ENCODE measurements at regions not wholly inside any gene's neighbourhood (a gene's known extent, or its start where the extent isn't known, plus 50 kb on each side); places are given as distances from the start of the nearest gene placed in this dataset.

DNA sequence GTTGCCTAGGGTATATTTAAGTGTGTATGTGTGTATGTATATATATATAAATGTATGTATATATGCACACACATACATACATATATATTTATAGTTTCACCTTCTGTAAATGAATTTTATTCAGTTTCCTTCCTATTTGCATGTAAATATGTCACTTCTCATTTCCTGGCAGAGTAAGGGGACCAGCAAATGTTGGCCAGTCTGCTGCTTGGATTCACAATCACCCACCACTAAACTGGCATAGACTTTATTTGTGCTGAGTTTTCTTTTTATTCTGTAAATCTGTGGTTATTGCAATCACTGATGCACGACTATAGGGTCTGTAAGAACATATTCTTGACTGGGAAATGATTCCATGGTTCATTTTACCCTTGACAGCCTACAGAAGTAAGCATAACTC is 640.4 kb upstream of the FAM98A start:
- TF ChIP-seq TCF7 (IDR thresholded peaks at IDR 0.05; ENCODE audit: borderline replicate concordance) (no peak), ZNF207 (IDR thresholded peaks at IDR 0.05; ENCODE audit: borderline replicate concordance) (no peak), BHLHE40 (IDR thresholded peaks at IDR 0.05; ENCODE audit: borderline replicate concordance in 1 of 2, low read depth in 2 of 2, low read length in 1 of 2) (no peak), POLR2A (IDR thresholded peaks at IDR 0.05; ENCODE audit: low read depth, low read length) (no peak), POLR2AphosphoS5 (IDR thresholded peaks at IDR 0.05; ENCODE audit: low read length) (no peak), SP1 (IDR thresholded peaks at IDR 0.05; ENCODE audit: low read depth, low read length) (no peak), EZH2 (IDR thresholded peaks at IDR 0.05; ENCODE audit: borderline replicate concordance, control insufficient read depth, low read depth, low read length) (no peak), MTA3 (IDR thresholded peaks at IDR 0.05; ENCODE audit: borderline replicate concordance, low read length) (no peak), EP300 (IDR thresholded peaks at IDR 0.05; ENCODE audit: borderline replicate concordance in 1 of 2, control insufficient read depth in 1 of 2, low read depth in 2 of 2, low read length in 2 of 2) (no peak), ASH2L (IDR thresholded peaks at IDR 0.05; ENCODE audit: borderline replicate concordance, low read depth) (no peak), ZNF217 (IDR thresholded peaks at IDR 0.05) (no peak), EED (IDR thresholded peaks at IDR 0.05; ENCODE audit: low read depth) (no peak), LARP7 (IDR thresholded peaks at IDR 0.05) (no peak)
- TF ChIP-seq, protein P1, sequence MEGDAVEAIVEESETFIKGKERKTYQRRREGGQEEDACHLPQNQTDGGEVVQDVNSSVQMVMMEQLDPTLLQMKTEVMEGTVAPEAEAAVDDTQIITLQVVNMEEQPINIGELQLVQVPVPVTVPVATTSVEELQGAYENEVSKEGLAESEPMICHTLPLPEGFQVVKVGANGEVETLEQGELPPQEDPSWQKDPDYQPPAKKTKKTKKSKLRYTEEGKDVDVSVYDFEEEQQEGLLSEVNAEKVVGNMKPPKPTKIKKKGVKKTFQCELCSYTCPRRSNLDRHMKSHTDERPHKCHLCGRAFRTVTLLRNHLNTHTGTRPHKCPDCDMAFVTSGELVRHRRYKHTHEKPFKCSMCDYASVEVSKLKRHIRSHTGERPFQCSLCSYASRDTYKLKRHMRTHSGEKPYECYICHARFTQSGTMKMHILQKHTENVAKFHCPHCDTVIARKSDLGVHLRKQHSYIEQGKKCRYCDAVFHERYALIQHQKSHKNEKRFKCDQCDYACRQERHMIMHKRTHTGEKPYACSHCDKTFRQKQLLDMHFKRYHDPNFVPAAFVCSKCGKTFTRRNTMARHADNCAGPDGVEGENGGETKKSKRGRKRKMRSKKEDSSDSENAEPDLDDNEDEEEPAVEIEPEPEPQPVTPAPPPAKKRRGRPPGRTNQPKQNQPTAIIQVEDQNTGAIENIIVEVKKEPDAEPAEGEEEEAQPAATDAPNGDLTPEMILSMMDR (IDR thresholded peaks at IDR 0.05 in 2 of 3, conservative IDR thresholded peaks at IDR 0.05 in 1 of 3; ENCODE audit: control insufficient read depth in 2 of 3, extremely low read depth in 1 of 3, insufficient read depth in 1 of 3, low read depth in 3 of 3, low read length in 3 of 3) = no peak

All from GM12878 (cell line).